GM06990 (cell line): ENCODE measurements at regions not wholly inside any gene's neighbourhood (a gene's known extent, or its start where the extent isn't known, plus 50 kb on each side); places are given as distances from the start of the nearest gene placed in this dataset.
"Not testable (repeated sequence)": the region's sequence is repeated elsewhere in the genome, so short reads cannot be mapped to it uniquely, and the experiment has no call there.

ENCODE experiments used
- DNase-seq: peaks from one replicate; pipeline ENCODE4 v3.0.0-alpha.2; 2011; ENCODE audit not compliant: insufficient read length; ENCODE audit errors: extremely low read depth
- H3K27me3 ChIP-seq: replicated peaks from 2 replicates; pipeline ENCODE4 v1.6.0; 2011; ENCODE audit warnings: low read length; ENCODE audit not compliant: control insufficient read depth, insufficient read depth
- H3K36me3 ChIP-seq: 2 replicates; pipeline ENCODE4 v1.5.1; 2011; ENCODE audit warnings: low read length; ENCODE audit not compliant: control insufficient read depth, insufficient read depth
- H3K4me3 ChIP-seq: replicated peaks from 2 replicates; pipeline ENCODE4 v1.5.1; 2011; ENCODE audit warnings: low read depth, mild to moderate bottlenecking, control low read depth, low read length
- CTCF ChIP-seq: IDR thresholded peaks from 2 replicates; pipeline ENCODE4 v1.5.1; 2011; ENCODE audit warnings: low read length, control low read depth, mild to moderate bottlenecking, inconsistent platforms; ENCODE audit not compliant: insufficient read depth, poor library complexity, severe bottlenecking

- no peak for DNase-seq
- no peaks in the 10 kb centered on the region for H3K36me3 ChIP-seq
- H3K4me3 ChIP-seq, result no peak overlapping the region
- H3K27me3 ChIP-seq, result no peaks in the 10 kb centered on the region
- no peak for TF ChIP-seq CTCF
Measured at GRCh38 chr1:194787001-194787400, 1600.6 kb upstream of the B3GALT2 start.

GRCh38 chr1:194786027-194786426, 1599.6 kb upstream of the B3GALT2 start:
- no peak for TF ChIP-seq CTCF
- Histone ChIP-seq H3K4me3 (no peak overlapping the region), H3K36me3 (no peaks in the 10 kb centered on the region), H3K27me3 (no peaks in the 10 kb centered on the region)
- no peak for DNase-seq

DNA sequence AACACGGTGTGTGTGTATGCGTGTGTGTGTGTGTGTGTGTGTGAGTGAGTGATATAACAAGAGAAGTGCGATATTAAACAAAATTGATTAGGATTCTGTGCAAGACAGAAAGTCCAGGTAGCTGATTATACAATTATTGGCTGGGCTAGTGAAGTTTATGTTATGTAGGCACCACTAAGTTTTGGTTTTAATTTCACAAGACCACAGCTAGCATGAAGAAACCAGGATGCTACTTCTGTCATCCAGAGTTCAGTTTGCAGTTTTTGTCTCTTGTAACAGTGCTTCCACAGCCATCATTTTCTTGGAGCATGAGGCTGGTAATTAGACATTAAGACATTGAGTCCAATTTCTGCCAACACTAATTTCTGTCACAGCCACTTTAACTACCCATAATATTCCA, 1590.2 kb upstream of the B3GALT2 start:
- Histone ChIP-seq H3K36me3 (no peaks in the 10 kb centered on the region), H3K4me3 (no peak overlapping the region), H3K27me3 (no peaks in the 10 kb centered on the region)
- DNase-seq, result no peak
- no peak for TF ChIP-seq CTCF

DNA sequence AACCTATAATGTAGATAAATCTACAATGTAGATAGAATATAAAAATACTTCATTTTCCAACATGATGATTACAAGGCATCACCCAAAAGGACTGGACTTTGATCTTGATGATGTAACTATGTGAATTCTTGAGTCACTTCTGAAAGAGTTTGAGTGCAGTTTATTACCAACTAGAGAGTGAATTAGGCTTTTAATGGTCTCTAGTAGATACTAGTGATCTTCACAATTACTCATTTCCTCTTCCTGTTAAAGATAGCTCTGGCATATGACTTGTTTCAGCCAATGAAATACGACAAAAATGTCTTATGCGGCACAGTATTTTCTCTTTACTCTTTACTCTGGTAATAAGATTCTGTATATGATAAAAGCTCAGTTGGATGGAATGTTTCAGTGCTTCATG, 1588.1 kb upstream of the B3GALT2 start:
- no peaks in the 10 kb centered on the region for H3K27me3 ChIP-seq
- TF ChIP-seq CTCF, result no peak
- no peaks in the 10 kb centered on the region for H3K36me3 ChIP-seq
- DNase-seq, result no peak
- no peak overlapping the region for H3K4me3 ChIP-seq

DNA sequence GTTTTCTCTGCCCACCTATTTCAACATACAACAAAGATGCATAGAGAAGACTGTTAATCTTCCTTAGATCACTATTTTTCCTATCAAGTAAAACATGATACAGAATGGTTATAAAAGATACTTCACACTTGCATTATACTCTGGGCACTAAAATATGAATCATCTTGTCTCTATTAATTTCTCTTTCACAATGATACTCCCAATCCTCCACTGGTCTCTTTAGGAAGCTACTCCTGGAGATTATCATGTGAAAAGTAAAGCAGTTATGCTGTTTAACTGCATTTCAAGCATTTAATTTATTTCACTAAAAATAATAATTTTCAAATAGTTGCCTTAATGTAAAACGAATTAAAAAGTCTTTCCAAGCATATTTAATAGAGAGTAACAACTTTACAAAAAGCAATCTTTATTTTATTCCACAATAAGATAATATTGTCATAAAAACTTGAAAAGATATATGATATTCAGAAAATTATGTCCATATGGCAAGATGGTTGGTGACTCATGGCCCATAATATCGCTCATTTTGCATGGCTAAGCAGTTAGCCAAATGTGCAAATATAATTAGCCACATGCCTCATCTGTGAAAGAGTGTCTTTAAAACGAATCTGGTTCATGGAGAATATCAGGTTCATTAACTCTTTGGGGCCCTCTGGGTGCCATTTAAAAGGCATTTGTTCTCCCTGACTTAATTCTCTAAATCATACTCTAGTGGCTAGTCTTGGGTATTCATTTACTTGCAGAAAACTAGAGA, 1569.0 kb upstream of the B3GALT2 start:
- DNase-seq, result no peak
- Histone ChIP-seq H3K36me3 (no peaks in the 10 kb centered on the region), H3K4me3 (no peak overlapping the region), H3K27me3 (no peaks in the 10 kb centered on the region)
- TF ChIP-seq CTCF, result no peak

- not testable (repeated sequence) for DNase-seq, H3K27me3 ChIP-seq, H3K36me3 ChIP-seq, H3K4me3 ChIP-seq
Measured at GRCh38 chr1:194738843-194739242, 1552.4 kb upstream of the B3GALT2 start.
